ENCODE measurements at regions not wholly inside any gene's neighbourhood (a gene's known extent, or its start where the extent isn't known, plus 50 kb on each side); places are given as distances from the start of the nearest gene placed in this dataset.

GRCh38 chr6:8274226-8274625 lies 161.1 kb downstream of the SLC35B3 start:
- TF ChIP-seq CTCF (conservative IDR thresholded peaks at IDR 0.05 in 1 of 2, IDR thresholded peaks at IDR 0.05 in 1 of 2; ENCODE audit: low read depth in 1 of 2, low read length in 2 of 2) = no peak
- no peak for TF ChIP-seq EZH2 (IDR thresholded peaks at IDR 0.05; ENCODE audit: low read length, missing control alignments)
